GM19452 (cell line): ENCODE measurements at regions not wholly inside any gene's neighbourhood (a gene's known extent, or its start where the extent isn't known, plus 50 kb on each side); places are given as distances from the start of the nearest gene placed in this dataset.
"Not testable (repeated sequence)": the region's sequence is repeated elsewhere in the genome, so short reads cannot be mapped to it uniquely, and the experiment has no call there.

ENCODE experiments used
- ATAC-seq: cut with Tn5 transposase; IDR thresholded peaks from one replicate; pipeline ENCODE4 v1.9.1; 2021; ENCODE audit not compliant: unreplicated experiment

DNA sequence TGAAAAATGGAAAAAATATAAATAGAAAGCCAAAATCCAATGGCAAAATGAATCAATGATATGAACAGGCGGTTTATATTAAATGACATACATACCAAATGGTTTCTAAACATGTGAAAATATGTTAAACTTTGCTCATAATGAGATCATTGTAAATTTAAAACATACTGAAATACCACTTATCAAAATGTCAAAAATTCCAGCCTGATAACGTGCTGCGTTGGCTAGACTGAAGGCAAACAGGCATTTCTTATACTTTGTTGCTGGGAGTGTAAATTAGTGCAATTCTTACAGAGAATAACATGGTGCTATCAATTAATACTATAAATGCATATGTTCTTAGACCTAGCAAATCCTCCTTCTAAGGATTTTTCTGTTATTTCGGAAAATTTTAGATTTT, 225.8 kb upstream of the FAM3C start:
- no peak for ATAC-seq

DNA sequence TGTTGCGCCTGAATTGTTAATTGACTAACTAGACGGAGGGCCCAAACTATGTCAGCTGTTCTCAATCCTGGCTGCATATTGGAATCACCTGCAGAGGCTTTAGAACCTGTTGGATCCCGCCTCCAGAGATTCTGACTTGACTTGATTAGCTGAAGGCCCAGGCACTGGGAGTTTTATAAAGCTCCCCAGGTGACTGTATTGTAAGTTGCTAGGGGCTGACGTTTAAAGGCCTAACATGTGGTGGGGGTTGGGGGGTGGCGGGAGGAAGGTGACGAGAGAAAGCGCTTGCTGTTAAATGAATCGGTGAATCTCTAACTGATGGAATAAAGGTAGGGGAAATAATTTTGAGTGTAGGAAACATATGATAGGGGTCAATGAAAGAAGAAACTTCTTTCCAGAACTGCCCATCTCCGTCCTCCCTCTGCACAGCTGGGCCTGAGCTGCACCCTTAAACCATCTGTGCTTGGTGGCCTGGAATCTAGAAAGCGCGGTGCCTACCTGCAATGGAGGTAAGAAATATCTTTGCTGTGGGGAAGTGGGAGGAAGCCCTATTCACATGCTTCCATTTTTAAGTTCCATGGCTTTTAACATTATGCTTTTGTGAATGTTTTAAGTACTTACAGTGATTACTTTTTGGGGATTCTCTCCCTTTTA, 225.0 kb upstream of the FAM3C start:
- no peak for ATAC-seq

- no peak for ATAC-seq
Measured at GRCh38 chr7:121620206-121620605, 224.1 kb upstream of the FAM3C start.

DNA sequence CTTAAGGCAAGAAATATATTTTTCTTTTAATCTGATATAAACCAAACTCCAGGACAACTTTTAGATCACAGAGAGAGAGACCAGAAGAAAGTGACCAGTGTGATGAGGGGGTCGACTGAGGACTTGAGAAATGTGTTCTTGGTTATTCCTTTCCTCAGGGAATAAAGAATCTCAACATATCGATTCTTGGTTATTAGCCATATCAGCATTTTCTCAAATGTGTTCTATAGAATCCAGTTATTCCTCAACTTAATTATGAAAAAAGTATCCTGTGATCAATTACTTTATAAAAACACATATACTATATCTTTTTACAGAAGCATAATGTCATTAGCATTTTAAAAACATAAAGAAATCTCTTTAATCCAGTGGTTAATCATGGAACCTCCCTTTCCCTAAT, 222.1 kb upstream of the FAM3C start:
- ATAC-seq, result no peak

DNA sequence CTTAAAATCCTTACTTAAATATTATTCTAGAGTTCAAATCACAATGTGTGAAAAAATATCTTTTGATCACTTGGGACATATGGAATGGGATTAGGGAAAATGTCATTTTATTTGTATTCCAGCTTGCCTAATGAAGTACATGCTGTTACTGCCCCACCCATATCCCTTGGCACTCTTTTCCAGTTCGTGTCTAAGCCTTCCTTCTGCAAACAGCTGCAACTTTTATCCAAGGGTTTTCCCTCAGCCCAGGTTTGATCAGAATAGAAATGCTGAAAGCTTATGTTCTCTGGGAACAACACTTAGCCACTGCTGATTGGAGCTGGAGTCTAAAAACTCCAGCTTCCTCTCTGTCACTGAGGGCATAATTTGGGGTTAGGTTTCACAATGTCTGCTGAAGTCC, 214.1 kb upstream of the FAM3C start:
- no peak for ATAC-seq

DNA sequence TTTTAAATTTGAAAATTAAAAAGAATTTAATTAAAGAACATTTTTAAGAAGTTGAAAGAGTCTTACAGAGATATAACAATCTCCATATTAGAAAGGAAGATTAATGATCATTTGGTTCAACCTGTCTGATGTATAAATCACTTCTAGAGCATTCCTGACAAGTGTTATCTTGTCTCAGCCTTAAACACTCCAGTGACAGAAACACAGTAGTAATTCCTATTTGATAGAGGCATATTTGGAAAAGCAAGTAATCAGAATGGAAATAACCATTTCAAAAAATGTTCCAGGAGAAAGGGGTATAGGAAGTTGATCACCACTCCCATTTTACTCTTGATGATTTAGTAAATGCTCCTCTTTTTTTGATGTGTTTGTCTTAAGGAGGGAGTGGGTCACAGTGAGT, 213.1 kb upstream of the FAM3C start:
- no peak for ATAC-seq

DNA sequence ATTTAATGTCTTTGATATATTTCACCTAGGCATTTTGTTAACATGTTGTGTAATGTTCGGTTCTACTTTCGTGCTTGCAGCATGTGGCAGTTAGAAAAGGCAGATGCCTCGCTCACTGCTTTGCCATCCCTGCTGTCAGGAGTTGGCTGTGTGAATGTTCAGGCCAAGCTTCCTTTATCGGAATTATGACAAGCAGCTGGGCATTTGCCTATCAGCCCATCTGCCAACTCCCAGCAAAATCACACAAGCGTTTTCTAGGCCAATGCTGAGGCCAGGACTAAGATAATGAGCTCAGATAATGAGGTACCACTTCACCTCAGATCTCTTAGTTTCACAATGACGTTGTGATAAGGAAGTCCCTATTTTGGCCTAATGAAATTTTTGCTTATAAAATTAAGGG, 212.7 kb upstream of the FAM3C start:
- no peak for ATAC-seq

- not testable (repeated sequence) for ATAC-seq
Measured at GRCh38 chr7:121608183-121608582, 212.1 kb upstream of the FAM3C start.

DNA sequence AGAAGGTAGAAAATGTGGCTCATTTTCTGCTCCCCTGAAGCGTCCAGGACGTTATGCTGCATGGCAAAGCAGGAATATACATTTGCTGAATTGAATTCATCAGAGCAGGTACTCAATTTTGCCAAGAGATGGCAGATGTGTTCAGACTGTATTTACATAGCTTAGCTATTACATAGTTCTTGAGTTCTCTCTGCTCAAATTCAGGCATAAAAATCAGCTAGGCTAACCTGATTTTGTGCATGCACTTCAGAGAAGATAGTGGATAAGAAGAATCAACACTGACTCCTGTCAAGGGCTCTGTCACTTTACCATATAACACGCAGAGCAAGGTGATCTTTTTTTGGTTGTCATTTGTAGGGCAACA, 209.2 kb upstream of the FAM3C start:
- ATAC-seq, result no peak

GRCh38 chr7:121604627-121605316, 208.7 kb upstream of the FAM3C start:
- no peak for ATAC-seq

GRCh38 chr7:121603886-121604285, 207.8 kb upstream of the FAM3C start:
- ATAC-seq, result no peak

DNA sequence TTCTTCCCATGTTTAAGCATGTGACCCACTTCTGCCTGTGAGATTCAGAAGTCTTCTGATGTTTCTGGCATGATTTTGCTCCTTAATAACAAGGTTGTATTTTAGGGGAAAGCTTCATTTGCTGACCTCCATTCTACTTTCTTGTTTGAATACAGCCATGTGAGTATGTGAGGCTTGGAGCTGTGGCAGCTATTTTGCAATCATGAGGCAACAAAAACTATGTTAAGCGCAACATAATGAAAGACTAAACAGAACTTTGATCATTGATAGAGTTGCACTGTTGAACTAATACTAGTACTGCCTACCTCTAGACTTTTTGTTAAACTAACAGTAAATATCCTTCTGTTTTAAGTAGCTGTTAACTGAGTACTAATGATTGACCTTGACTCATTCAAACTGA, 203.8 kb upstream of the FAM3C start:
- ATAC-seq, result no peak

GRCh38 chr7:121595758-121596696, 199.9 kb upstream of the FAM3C start:
- no peak for ATAC-seq

GRCh38 chr7:121591926-121592325, 195.8 kb upstream of the FAM3C start:
- no peak for ATAC-seq

- ATAC-seq, result no peak
Measured at GRCh38 chr7:121587435-121587834, 191.3 kb upstream of the FAM3C start.

DNA sequence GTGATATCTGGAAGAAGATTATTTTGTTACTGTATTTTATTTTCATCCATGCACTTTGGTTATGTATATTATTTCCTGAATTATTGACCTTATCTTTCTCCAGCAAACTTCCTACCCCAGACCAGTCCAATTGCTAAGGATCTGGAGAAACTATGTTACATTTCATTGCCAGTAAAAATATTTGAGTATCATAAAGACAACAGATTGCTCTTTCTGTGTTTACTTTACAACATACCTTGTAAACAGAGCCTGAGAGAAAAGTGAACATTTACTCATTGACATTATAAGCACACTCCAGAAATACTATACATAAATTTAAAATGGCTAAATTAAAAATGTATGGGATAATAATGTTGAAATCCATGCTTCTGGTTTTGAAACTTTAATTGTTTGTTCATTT, 186.2 kb upstream of the FAM3C start:
- ATAC-seq, result no peak

GRCh38 chr7:121579639-121580038, 183.5 kb upstream of the FAM3C start:
- no peak for ATAC-seq

DNA sequence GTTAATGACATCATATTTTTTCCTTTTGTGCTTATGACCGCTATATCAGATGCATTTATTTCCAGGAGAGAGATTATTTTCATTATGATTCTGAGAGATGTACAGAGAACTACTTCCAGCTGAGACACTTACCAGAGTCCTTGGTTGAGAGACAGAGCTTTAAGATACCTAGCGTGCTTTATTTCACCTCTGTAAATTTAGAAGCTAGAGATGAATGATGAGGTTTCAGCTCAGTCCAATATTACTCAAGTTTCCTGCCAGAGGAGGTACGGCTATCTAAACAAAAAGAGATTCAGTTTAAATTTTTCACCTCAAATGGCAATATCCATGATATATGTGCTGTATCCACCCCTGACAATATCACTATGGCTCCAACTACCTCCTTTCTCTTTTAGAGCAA, 182.6 kb upstream of the FAM3C start:
- no peak for ATAC-seq

DNA sequence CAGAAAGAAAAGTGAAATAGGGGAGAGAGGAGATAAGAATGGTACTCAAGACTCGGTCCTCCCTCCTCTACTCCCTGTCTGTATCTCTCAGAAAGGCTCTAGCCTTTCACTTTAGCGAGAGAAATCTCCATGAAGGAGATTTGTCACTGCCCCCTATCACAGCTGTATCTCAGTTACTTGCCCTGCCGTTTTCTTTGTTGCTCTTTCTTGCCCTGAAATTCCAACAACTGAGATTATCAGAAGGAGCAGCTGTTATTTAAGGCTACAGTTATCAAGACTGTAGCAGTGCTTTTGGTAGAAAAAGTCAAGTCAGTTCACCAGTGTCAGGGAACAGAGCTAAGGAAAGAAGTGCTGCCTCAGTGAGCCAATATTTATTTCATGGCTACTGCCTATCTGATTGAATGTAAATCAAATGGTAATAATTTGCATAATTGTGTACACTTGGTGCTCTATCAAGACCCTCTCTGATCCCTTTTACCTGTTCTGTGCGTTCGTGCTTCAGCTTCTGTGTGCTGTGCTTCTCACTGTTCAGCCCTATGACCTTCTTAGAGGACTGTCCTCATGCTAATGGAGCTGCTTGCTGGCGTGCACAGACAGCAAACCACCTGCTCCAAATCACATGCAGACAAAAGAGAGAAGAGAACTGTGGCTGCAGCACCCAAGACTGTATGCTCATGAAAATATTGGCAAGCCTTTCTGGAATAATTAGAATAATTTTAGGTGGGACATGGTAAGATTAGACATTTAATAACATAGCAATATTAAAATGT, 180.2 kb upstream of the FAM3C start:
- no peak for ATAC-seq

- no peak for ATAC-seq
Measured at GRCh38 chr7:121575194-121575765, 179.2 kb upstream of the FAM3C start.

DNA sequence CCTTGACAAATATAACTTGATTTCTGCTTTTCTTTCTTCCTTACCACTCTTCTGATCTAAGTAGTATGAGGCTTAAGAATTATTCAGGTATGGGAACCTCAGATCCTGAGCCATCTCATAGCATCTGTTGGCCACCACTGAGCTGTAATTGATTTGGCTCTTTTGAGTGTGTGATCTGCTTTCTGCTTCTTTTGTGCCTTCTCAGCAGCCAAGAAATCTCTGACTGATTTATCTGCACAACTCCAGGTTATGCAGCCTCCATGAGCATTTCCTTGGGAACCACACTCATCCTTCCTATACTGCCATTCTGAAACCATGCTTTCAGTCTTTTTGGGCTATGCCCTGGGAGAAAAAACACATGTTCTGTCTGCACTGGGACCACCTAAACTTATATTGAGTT, 178.0 kb upstream of the FAM3C start:
- no peak for ATAC-seq
